IPS DF 4.7 (cell line): ENCODE measurements at regions not wholly inside any gene's neighbourhood (a gene's known extent, or its start where the extent isn't known, plus 50 kb on each side); places are given as distances from the start of the nearest gene placed in this dataset.

ENCODE experiments used
- DNase-seq: peaks from one replicate; pipeline ENCODE4 v3.0.0-alpha.2; 2013; ENCODE audit warnings: low spot score; ENCODE audit errors: extremely low read depth

- DNase-seq: no peak
Measured at GRCh38 chr6:12421596-12421995, 131.4 kb downstream of the EDN1 start.

GRCh38 chr6:12422848-12423247, 132.7 kb downstream of the EDN1 start:
- no peak for DNase-seq

- DNase-seq: no peak
Measured at GRCh38 chr6:12423832-12424231, 133.7 kb downstream of the EDN1 start.

GRCh38 chr6:12426121-12426520, 136.0 kb downstream of the EDN1 start:
- no peak for DNase-seq

GRCh38 chr6:12431023-12431422, 140.9 kb downstream of the EDN1 start:
- no peak for DNase-seq

- DNase-seq: no peak
Measured at GRCh38 chr6:12436224-12436623, 146.1 kb downstream of the EDN1 start.

- DNase-seq: no peak
Measured at GRCh38 chr6:12436683-12437082, 146.5 kb downstream of the EDN1 start.

GRCh38 chr6:12439296-12439695, 149.1 kb downstream of the EDN1 start:
- no peak for DNase-seq

- DNase-seq: no peak
Measured at GRCh38 chr6:12440981-12441380, 150.8 kb downstream of the EDN1 start.

GRCh38 chr6:12442455-12442854, 152.3 kb downstream of the EDN1 start:
- no peak for DNase-seq

- no peak for DNase-seq
Measured at GRCh38 chr6:12446394-12446793, 156.2 kb downstream of the EDN1 start.

- DNase-seq: no peak
Measured at GRCh38 chr6:12449447-12449846, 159.3 kb downstream of the EDN1 start.

GRCh38 chr6:12450467-12450866, 160.3 kb downstream of the EDN1 start:
- no peak for DNase-seq

- no peak for DNase-seq
Measured at GRCh38 chr6:12456343-12456742, 166.2 kb downstream of the EDN1 start.

GRCh38 chr6:12457094-12457493, 166.9 kb downstream of the EDN1 start:
- DNase-seq: no peak

- DNase-seq: no peak
Measured at GRCh38 chr6:12458558-12458957, 168.4 kb downstream of the EDN1 start.

GRCh38 chr6:12459945-12460661, 169.9 kb downstream of the EDN1 start:
- no peak for DNase-seq

GRCh38 chr6:12467706-12468670, 177.8 kb downstream of the EDN1 start:
- no peak for DNase-seq

GRCh38 chr6:12472601-12473038, 182.5 kb downstream of the EDN1 start:
- no peak for DNase-seq

GRCh38 chr6:12473494-12473893, 183.3 kb downstream of the EDN1 start:
- DNase-seq: no peak

GRCh38 chr6:12474167-12475140, 184.3 kb downstream of the EDN1 start:
- no peak for DNase-seq
